ENCODE measurements at regions not wholly inside any gene's neighbourhood (a gene's known extent, or its start where the extent isn't known, plus 50 kb on each side); places are given as distances from the start of the nearest gene placed in this dataset.

DNA sequence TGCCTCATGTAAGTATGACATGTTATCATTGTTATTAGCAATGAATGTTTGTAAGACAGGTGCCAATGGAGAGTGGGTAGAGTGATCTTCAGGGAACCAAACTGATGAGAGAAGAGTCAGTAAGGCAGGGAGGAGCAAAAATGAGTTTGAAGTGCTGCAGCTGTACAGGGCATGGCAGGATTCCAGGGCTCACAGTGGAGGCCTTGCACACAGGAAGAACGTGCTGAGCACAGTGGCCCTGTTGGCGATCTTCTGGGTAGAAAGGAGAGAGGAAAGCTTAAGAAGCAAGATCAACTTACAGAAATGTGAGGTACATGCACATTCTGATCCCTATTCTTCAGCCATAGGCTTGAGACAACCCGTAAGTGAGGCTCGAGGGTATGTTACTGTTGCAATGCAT, 219.3 kb upstream of the TMEM45B start:
- H2AFZ ChIP-seq (ENCODE audit: low read depth, low read length, poor library complexity, severe bottlenecking) = no peak overlapping the region
- H3K9ac ChIP-seq (ENCODE audit: low read length) = no peak overlapping the region
- H3K9me2 ChIP-seq (ENCODE audit: insufficient read depth) = no peaks in the 10 kb centered on the region
- TF ChIP-seq RAD21 (IDR thresholded peaks at IDR 0.05; ENCODE audit: low read depth) (no peak), EGR1 (IDR thresholded peaks at IDR 0.05; ENCODE audit: low read depth) (no peak), JUND (IDR thresholded peaks at IDR 0.05) (no peak), ZFX (IDR thresholded peaks at IDR 0.05) (no peak), POLR2AphosphoS5 (IDR thresholded peaks at IDR 0.05; ENCODE audit: low read depth, low read length) (no peak), EZH2phosphoT487 (IDR thresholded peaks at IDR 0.05; ENCODE audit: borderline replicate concordance) (no peak), CEBPB (IDR thresholded peaks at IDR 0.05; ENCODE audit: low read depth) (no peak), ZNF274 (IDR thresholded peaks at IDR 0.05; ENCODE audit: low read depth, low read length) (no peak), ELF1 (IDR thresholded peaks at IDR 0.05; ENCODE audit: borderline replicate concordance, low read depth) (no peak), CBX3 (IDR thresholded peaks at IDR 0.05; ENCODE audit: low read depth) (no peak), SRF (IDR thresholded peaks at IDR 0.05; ENCODE audit: low read depth) (no peak), FOSL1 (IDR thresholded peaks at IDR 0.05; ENCODE audit: low read depth) (no peak), SP1 (IDR thresholded peaks at IDR 0.05; ENCODE audit: low read depth) (no peak), SIN3A (IDR thresholded peaks at IDR 0.05; ENCODE audit: low read depth) (no peak), POLR2A (IDR thresholded peaks at IDR 0.05; ENCODE audit: borderline replicate concordance, extremely low read depth, insufficient read depth, insufficient read length) (no peak)
- TF ChIP-seq, protein P1, sequence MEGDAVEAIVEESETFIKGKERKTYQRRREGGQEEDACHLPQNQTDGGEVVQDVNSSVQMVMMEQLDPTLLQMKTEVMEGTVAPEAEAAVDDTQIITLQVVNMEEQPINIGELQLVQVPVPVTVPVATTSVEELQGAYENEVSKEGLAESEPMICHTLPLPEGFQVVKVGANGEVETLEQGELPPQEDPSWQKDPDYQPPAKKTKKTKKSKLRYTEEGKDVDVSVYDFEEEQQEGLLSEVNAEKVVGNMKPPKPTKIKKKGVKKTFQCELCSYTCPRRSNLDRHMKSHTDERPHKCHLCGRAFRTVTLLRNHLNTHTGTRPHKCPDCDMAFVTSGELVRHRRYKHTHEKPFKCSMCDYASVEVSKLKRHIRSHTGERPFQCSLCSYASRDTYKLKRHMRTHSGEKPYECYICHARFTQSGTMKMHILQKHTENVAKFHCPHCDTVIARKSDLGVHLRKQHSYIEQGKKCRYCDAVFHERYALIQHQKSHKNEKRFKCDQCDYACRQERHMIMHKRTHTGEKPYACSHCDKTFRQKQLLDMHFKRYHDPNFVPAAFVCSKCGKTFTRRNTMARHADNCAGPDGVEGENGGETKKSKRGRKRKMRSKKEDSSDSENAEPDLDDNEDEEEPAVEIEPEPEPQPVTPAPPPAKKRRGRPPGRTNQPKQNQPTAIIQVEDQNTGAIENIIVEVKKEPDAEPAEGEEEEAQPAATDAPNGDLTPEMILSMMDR (IDR thresholded peaks at IDR 0.05 in 2 of 3, conservative IDR thresholded peaks at IDR 0.05 in 1 of 3; ENCODE audit: borderline replicate concordance in 1 of 3, insufficient read depth in 1 of 3, low read depth in 2 of 3, low read length in 2 of 3) = no peak
- TF ChIP-seq, protein P2, sequence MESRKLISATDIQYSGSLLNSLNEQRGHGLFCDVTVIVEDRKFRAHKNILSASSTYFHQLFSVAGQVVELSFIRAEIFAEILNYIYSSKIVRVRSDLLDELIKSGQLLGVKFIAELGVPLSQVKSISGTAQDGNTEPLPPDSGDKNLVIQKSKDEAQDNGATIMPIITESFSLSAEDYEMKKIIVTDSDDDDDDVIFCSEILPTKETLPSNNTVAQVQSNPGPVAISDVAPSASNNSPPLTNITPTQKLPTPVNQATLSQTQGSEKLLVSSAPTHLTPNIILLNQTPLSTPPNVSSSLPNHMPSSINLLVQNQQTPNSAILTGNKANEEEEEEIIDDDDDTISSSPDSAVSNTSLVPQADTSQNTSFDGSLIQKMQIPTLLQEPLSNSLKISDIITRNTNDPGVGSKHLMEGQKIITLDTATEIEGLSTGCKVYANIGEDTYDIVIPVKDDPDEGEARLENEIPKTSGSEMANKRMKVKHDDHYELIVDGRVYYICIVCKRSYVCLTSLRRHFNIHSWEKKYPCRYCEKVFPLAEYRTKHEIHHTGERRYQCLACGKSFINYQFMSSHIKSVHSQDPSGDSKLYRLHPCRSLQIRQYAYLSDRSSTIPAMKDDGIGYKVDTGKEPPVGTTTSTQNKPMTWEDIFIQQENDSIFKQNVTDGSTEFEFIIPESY (IDR thresholded peaks at IDR 0.05; ENCODE audit: extremely low read depth, insufficient replicate concordance, low read length) = no peak
- TF ChIP-seq, protein P3, sequence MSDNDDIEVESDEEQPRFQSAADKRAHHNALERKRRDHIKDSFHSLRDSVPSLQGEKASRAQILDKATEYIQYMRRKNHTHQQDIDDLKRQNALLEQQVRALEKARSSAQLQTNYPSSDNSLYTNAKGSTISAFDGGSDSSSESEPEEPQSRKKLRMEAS (IDR thresholded peaks at IDR 0.05) = no peak
- TF ChIP-seq, protein P4, sequence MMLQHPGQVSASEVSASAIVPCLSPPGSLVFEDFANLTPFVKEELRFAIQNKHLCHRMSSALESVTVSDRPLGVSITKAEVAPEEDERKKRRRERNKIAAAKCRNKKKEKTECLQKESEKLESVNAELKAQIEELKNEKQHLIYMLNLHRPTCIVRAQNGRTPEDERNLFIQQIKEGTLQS (IDR thresholded peaks at IDR 0.05) = no peak
- BruUV-seq (replicated peaks) = no TSS peak
- intact Hi-C loops (cut with micrococcal nuclease) = no loop called here
- no peaks in the 10 kb centered on the region for H3K4me1 ChIP-seq (ENCODE audit: control insufficient read depth in 1 of 2, insufficient read depth in 2 of 2, low read length in 2 of 2)
- no peak overlapping the region for H3K4me3 ChIP-seq (replicated peaks in 1 of 2; ENCODE audit: low read depth in 1 of 2, low read length in 2 of 2)
- ChIA-PET POLR2A (no interaction called here), RAD21 (ENCODE audit: low non-redundant PET in 1 of 2, low total read pairs in 2 of 2, uncharacterized antibody in 2 of 2, unreplicated experiment in 2 of 2) (no interaction called here), CTCF (no interaction called here)
- DNase-seq (ENCODE audit: low read depth, low spot score) = no peak
- no peak overlapping the region for H3K27ac ChIP-seq (ENCODE audit: low read depth, low read length)
- H3K79me2 ChIP-seq (ENCODE audit: insufficient read depth, low read length) = no peaks in the 10 kb centered on the region
- ATAC-seq = no peak
- no peaks in the 10 kb centered on the region for H3K9me3 ChIP-seq (ENCODE audit: control insufficient read depth in 1 of 2, insufficient read depth in 1 of 2, low read depth in 1 of 2, low read length in 2 of 2)
- no peaks in the 10 kb centered on the region for H3K36me3 ChIP-seq (ENCODE audit: control insufficient read depth in 1 of 2, insufficient read depth in 2 of 2, low read length in 2 of 2)
- H4K20me1 ChIP-seq (ENCODE audit: insufficient read depth) = no peaks in the 10 kb centered on the region
- no peak overlapping the region for H3K4me2 ChIP-seq (ENCODE audit: low read length)
- no peaks in the 10 kb centered on the region for H3K27me3 ChIP-seq (ENCODE audit: insufficient read depth, low read length)

Measured in HCT116 (cell line).